HG02642 (cell line): ENCODE measurements at regions not wholly inside any gene's neighbourhood (a gene's known extent, or its start where the extent isn't known, plus 50 kb on each side); places are given as distances from the start of the nearest gene placed in this dataset.
"Not testable (repeated sequence)": the region's sequence is repeated elsewhere in the genome, so short reads cannot be mapped to it uniquely, and the experiment has no call there.

Experiments
- ATAC-seq: cut with Tn5 transposase; IDR thresholded peaks from one replicate; pipeline ENCODE4 v1.9.1; 2021; ENCODE audit warnings: mild to moderate bottlenecking; ENCODE audit not compliant: unreplicated experiment, poor library complexity

GRCh38 chr5:50898966-50899365 lies 232.5 kb downstream of the PARP8 start:
- ATAC-seq: no peak

GRCh38 chr5:50900952-50901510 lies 234.6 kb downstream of the PARP8 start:
- no peak for ATAC-seq

- ATAC-seq: no peak
Measured at GRCh38 chr5:50903651-50904050, 237.2 kb downstream of the PARP8 start.

- no peak for ATAC-seq
Measured at GRCh38 chr5:50905996-50906570, 239.6 kb downstream of the PARP8 start.

GRCh38 chr5:50920160-50920559 lies 253.7 kb downstream of the PARP8 start:
- not testable (repeated sequence) for ATAC-seq

- no peak for ATAC-seq
Measured at GRCh38 chr5:50921366-50922133, 255.1 kb downstream of the PARP8 start.

GRCh38 chr5:50922134-50922941 lies 255.9 kb downstream of the PARP8 start:
- ATAC-seq: peak; percentile 94

- ATAC-seq: no peak
Measured at GRCh38 chr5:50922942-50923767, 256.7 kb downstream of the PARP8 start.

- ATAC-seq: no peak
Measured at GRCh38 chr5:50923768-50924494, 257.5 kb downstream of the PARP8 start.

- no peak for ATAC-seq
Measured at GRCh38 chr5:50927953-50928352, 261.5 kb downstream of the PARP8 start.

GRCh38 chr5:50929174-50929573 lies 262.7 kb downstream of the PARP8 start:
- no peak for ATAC-seq

GRCh38 chr5:50934343-50934742 lies 267.9 kb downstream of the PARP8 start:
- no peak for ATAC-seq

- ATAC-seq: no peak
Measured at GRCh38 chr5:50945139-50945538, 278.7 kb downstream of the PARP8 start.

GRCh38 chr5:50947906-50948683 lies 281.7 kb downstream of the PARP8 start:
- ATAC-seq: no peak

- no peak for ATAC-seq
Measured at GRCh38 chr5:50953290-50953689, 286.9 kb downstream of the PARP8 start.

GRCh38 chr5:50958852-50959457 lies 292.5 kb downstream of the PARP8 start:
- ATAC-seq: no peak

- ATAC-seq: peak; percentile 84
Measured at GRCh38 chr5:50962934-50963872, 296.8 kb downstream of the PARP8 start.
